ENCODE measurements at regions not wholly inside any gene's neighbourhood (a gene's known extent, or its start where the extent isn't known, plus 50 kb on each side); places are given as distances from the start of the nearest gene placed in this dataset.
"Not testable (repeated sequence)": the region's sequence is repeated elsewhere in the genome, so short reads cannot be mapped to it uniquely, and the experiment has no call there.

DNA sequence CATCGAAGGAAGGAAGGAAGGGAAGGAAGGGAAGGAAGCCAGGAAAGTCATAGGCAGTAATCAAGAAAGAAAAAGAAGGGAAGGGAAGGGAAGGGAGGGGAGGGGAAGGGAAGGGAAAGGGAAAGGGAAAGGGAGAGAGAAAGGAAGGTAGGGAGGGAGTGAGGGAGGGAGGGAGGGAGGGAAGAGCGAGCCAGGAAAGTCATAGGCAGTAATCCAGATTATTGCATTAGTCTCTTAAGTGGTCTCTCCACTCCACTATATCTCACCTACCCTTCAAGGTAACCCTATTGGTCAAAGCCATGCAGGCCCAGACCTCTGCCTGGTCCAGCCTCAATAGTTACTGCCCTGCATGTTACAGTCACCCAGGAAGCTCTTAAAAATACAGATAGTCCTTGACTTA is 106.2 kb upstream of the RAP2B start:
- no peak overlapping the region for H3K27ac ChIP-seq
- no peak for TF ChIP-seq ZFX (IDR thresholded peaks at IDR 0.05)
- TF ChIP-seq, protein P1, sequence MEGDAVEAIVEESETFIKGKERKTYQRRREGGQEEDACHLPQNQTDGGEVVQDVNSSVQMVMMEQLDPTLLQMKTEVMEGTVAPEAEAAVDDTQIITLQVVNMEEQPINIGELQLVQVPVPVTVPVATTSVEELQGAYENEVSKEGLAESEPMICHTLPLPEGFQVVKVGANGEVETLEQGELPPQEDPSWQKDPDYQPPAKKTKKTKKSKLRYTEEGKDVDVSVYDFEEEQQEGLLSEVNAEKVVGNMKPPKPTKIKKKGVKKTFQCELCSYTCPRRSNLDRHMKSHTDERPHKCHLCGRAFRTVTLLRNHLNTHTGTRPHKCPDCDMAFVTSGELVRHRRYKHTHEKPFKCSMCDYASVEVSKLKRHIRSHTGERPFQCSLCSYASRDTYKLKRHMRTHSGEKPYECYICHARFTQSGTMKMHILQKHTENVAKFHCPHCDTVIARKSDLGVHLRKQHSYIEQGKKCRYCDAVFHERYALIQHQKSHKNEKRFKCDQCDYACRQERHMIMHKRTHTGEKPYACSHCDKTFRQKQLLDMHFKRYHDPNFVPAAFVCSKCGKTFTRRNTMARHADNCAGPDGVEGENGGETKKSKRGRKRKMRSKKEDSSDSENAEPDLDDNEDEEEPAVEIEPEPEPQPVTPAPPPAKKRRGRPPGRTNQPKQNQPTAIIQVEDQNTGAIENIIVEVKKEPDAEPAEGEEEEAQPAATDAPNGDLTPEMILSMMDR (conservative IDR thresholded peaks at IDR 0.05): no peak

DNA sequence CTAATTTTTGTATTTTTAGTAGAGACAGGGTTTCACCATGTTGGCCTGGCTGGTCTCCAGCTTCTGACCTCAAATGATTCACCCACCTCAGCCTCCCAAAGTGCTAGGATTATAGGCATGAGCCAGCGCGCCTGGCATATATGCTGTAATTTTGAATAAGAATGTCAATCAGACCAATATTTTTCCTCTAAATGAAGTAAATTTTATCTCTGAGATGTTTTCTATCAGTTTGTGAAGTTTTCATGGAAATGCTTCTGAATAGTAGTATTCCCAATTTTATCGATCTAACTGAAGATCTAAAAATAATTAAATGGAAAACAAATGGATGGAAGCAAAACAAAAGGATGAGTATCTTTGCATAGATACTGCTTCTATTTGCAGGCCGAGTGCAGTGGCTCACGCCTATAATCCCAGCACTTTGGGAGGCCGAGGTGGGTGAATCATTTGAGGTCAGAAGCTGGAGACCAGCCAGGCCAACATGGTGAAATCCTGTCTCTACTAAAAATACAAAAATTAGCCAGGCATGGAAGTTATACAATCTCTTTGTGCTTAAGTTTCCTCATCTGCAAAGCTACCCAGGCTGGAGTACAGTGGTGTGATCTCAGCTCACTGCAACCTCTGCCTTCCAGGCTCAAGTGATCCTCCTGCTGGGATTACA is 103.9 kb upstream of the RAP2B start:
- not testable (repeated sequence) for H3K27ac ChIP-seq

DNA sequence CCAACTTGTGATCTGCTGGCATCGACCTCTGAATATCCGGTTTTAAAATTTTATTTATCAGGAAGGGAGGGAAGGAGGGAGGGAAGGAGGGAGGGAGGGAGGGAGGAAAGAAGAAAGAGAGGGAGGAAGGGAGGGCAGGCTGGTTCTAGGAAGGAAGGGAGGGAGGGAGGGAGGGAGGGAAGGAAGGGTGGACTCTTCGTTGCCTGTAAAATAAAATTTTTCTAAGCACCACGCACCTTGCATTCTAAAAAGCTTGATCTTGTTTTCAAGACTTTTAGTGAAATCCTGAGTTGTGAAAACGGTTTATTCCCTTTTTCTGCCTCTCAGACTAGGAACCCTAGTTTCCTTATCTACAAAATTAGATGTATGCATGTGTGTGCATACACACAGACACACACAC is 101.7 kb upstream of the RAP2B start:
- TF ChIP-seq ZFX (IDR thresholded peaks at IDR 0.05): no peak
- TF ChIP-seq, protein P1 (conservative IDR thresholded peaks at IDR 0.05): no peak
- no peak overlapping the region for H3K27ac ChIP-seq

DNA sequence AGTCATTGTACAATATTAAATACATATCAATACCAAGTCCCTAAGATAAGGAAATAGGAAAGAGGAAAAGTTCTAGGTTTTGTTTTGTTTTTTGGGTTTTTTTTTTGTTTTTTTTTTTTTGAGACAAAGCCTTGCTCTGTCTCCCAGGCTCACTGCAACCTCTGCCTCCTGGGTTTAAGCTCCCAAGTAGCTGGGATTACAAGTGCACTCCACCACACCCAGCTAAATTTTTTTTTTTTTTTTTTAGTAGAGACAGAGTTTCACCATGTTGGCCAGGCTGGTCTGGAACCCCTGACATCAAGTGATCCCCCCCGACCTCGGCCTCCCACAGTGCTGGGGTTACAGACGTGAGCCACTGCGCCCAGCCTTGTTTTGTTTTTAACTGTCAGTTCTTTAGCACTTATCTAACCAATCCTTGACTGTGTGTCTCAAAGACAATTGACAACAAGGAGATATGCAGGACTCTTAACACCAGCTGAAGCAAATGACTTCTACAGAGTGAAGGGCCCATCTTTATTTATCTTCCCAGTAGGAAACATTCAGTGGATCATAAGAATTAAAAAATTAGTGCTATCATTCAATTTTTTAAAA is 100.0 kb upstream of the RAP2B start:
- H3K27ac ChIP-seq: no peak overlapping the region
- no peak for TF ChIP-seq ZFX (IDR thresholded peaks at IDR 0.05)
- TF ChIP-seq, protein P1 (conservative IDR thresholded peaks at IDR 0.05): no peak

DNA sequence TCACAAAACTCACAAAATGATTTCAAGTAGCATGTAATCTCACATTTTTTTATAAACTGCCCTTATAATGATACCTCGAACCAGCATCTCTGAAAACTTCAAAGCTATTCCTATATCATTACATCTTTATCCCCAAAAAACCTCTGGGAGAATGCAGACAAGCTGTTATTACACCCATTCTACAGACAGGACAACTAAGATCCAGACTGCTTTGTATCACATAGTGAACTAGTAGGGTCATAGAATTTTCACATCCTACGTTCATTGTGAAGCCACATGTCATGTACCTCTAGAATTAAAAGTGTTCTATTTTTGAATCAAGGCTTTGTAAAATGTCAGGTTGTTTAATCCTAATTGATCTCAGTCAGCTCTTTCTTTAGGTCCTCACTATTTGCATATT is 98.7 kb upstream of the RAP2B start:
- H3K27ac ChIP-seq: no peak overlapping the region
- TF ChIP-seq, protein P1 (conservative IDR thresholded peaks at IDR 0.05): no peak
- no peak for TF ChIP-seq ZFX (IDR thresholded peaks at IDR 0.05)

DNA sequence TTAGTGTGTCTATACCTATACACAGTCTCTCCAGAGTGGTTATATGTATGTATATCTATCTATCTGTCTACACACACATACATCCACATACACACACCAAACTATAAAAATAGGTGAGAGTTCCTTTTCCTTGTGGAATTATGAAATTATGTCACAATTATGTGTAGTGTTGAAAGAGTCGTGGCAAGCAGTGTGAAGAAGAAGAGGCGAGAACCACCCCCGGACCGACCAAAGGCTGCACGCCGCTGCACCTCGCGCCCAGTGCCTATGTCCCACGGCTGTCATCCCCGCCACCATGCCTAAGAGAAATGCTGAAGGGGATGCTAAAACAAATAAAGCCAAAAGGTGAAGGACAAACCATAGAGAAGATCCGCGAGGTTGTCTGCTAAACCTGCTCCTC is 95.0 kb upstream of the RAP2B start:
- no peak for TF ChIP-seq ZFX (IDR thresholded peaks at IDR 0.05)
- TF ChIP-seq, protein P1 (conservative IDR thresholded peaks at IDR 0.05): no peak

DNA sequence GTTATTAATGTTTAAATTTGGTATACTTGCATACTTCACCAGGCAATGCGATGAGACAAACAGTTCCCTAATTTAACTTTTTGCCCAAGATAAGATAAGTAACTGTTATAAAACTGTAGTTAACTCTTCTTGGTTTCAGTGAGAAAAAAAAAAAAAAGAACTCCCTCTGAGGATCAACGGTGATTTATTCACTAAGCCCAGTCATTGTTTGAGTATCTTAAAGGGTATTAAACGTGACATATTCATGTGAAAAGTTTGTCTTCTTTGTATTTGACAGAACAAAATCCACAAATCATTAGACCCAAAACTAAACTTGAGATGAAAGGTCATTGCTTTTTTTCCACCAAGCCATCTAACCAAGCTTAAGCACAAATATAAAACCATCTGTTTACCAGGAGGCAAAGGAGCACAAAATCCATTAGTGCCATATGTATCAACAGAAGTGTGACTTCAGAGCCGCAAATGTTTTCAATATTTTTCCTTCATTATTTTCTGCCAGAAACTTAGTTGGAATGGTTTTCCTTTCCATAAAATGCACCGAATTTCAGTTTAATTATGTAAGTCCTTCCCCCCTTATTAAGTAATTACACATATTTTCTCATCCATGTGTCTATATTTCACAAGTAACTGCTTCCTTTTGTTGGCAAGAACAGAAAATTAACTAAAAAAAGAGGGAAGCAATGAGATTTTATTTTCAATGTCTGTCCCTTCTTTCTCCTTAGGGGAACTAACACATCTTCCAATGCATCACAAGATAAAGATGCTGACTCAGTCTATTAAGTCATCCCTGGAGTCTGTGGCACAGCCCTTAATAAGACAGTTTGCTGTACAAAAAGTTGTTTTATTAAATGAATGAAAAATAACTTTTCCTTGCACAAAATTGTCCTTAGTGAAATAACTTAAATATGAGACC is 92.2 kb upstream of the RAP2B start:
- TF ChIP-seq ZFX (IDR thresholded peaks at IDR 0.05): no peak
- TF ChIP-seq, protein P1 (conservative IDR thresholded peaks at IDR 0.05): no peak
- no peak overlapping the region for H3K27ac ChIP-seq

More for the DNA sequence above, 95.0 kb upstream of the RAP2B start:
- H3K27ac ChIP-seq: no peak overlapping the region

All from C4-2B (cell line).